ENCODE measurements at regions not wholly inside any gene's neighbourhood (a gene's known extent, or its start where the extent isn't known, plus 50 kb on each side); places are given as distances from the start of the nearest gene placed in this dataset.

- TF ChIP-seq CTCF (IDR thresholded peaks at IDR 0.05) (no peak), POLR2A (IDR thresholded peaks at IDR 0.05) (no peak)
Measured at GRCh38 chr2:601806-602455, 75.3 kb downstream of the TMEM18 start.
